MM.1S (cell line): ENCODE measurements at regions not wholly inside any gene's neighbourhood (a gene's known extent, or its start where the extent isn't known, plus 50 kb on each side); places are given as distances from the start of the nearest gene placed in this dataset.

ENCODE experiments used
- DNase-seq: peaks from one replicate; pipeline ENCODE4 v3.0.0-alpha.2; 2015
- H2AFZ ChIP-seq: fragments of 300-600 bp; sonication (generic); 2 replicates; pipeline ENCODE4 v1.6.0; 2016; ENCODE audit warnings: antibody characterized with exemption, low read length
- H3F3A ChIP-seq: fragments of 300-600 bp; sonication (generic); 2 replicates; pipeline ENCODE4 v1.6.1; 2016; ENCODE audit warnings: mild to moderate bottlenecking, antibody characterized with exemption, low read length, moderate library complexity, mixed read lengths; ENCODE audit not compliant: insufficient read depth
- H3K27ac ChIP-seq: fragments of 300-600 bp; sonication (generic); 2 replicates; pipeline ENCODE4 v1.5.1; 2016; ENCODE audit warnings: mild to moderate bottlenecking, low read length
- H3K27me3 ChIP-seq: fragments of 300-600 bp; sonication (generic); replicated peaks from 2 replicates; pipeline ENCODE4 v1.6.0; 2016; ENCODE audit warnings: low read length; ENCODE audit not compliant: insufficient read depth
- H3K36me3 ChIP-seq: fragments of 300-600 bp; sonication (generic); replicated peaks from 2 replicates; pipeline ENCODE4 v1.6.1; 2016; ENCODE audit warnings: mild to moderate bottlenecking, low read length, mixed read lengths; ENCODE audit not compliant: insufficient read depth
- H3K4me1 ChIP-seq: fragments of 300-600 bp; sonication (generic); 2 replicates; pipeline ENCODE4 v1.6.1; 2016; ENCODE audit warnings: low read length, mixed read lengths
- H3K4me2 ChIP-seq: fragments of 300-600 bp; sonication (generic); 2 replicates; pipeline ENCODE4 v1.6.0; 2016; ENCODE audit warnings: low read depth, low read length
- H3K4me3 ChIP-seq: fragments of 300-600 bp; sonication (generic); 2 replicates; pipeline ENCODE4 v1.5.1; 2016; ENCODE audit warnings: low read length, mixed read lengths
- H3K79me2 ChIP-seq: fragments of 300-600 bp; sonication (generic); 2 replicates; pipeline ENCODE4 v1.6.1; 2016; ENCODE audit warnings: mixed run types, low read length, mixed read lengths
- H3K9ac ChIP-seq: fragments of 300-600 bp; sonication (generic); 2 replicates; pipeline ENCODE4 v1.6.1; 2016; ENCODE audit warnings: low read length, mixed read lengths
- H3K9me2 ChIP-seq: fragments of 300-600 bp; sonication (generic); replicated peaks from 2 replicates; pipeline ENCODE4 v1.6.1; 2016; ENCODE audit warnings: mild to moderate bottlenecking, low read length, mixed read lengths; ENCODE audit not compliant: insufficient read depth
- H3K9me3 ChIP-seq: fragments of 300-600 bp; sonication (generic); replicated peaks from 2 replicates; pipeline ENCODE4 v1.6.1; 2016; ENCODE audit warnings: mild to moderate bottlenecking, low read length, mixed read lengths; ENCODE audit not compliant: insufficient read depth
- H4K20me1 ChIP-seq: fragments of 300-600 bp; sonication (generic); 2 replicates; pipeline ENCODE4 v1.6.1; 2016; ENCODE audit warnings: mild to moderate bottlenecking, low read length, moderate library complexity, mixed read lengths; ENCODE audit not compliant: insufficient read depth
- CTCF ChIP-seq: fragments of 300-600 bp; sonication (generic); IDR thresholded peaks from 2 replicates; pipeline ENCODE4 v1.5.1; 2016; ENCODE audit warnings: antibody characterized with exemption, low read length, mixed read lengths
- EZH2 ChIP-seq: fragments of 300-600 bp; sonication (generic); optimal IDR thresholded peaks from 2 replicates; pipeline ENCODE3; 2017; ENCODE audit warnings: low read depth, mild to moderate bottlenecking, antibody characterized with exemption, low read length, mixed read lengths
- EZH2phosphoT487 ChIP-seq: fragments of 300-600 bp; sonication (generic); IDR thresholded peaks from 2 replicates; pipeline ENCODE4 v1.6.1; 2018; ENCODE audit warnings: antibody characterized with exemption, low read length

- TF ChIP-seq CTCF (no peak), EZH2phosphoT487 (no peak), EZH2 (no peak)
- no peak overlapping the region for H3K4me3 ChIP-seq
- no peaks in the 10 kb centered on the region for H3K4me1 ChIP-seq
- no peak for DNase-seq
- H3K27ac ChIP-seq: no peak overlapping the region
- H3K9me3 ChIP-seq: no peaks in the 10 kb centered on the region
- no peaks in the 10 kb centered on the region for H4K20me1 ChIP-seq
- H3K9me2 ChIP-seq: no peaks in the 10 kb centered on the region
- no peak overlapping the region for H2AFZ ChIP-seq
- H3K9ac ChIP-seq: no peak overlapping the region
- no peak overlapping the region for H3K4me2 ChIP-seq
- no peaks in the 10 kb centered on the region for H3K79me2 ChIP-seq
- no peaks in the 10 kb centered on the region for H3K36me3 ChIP-seq
- H3F3A ChIP-seq: no peaks in the 10 kb centered on the region
- H3K27me3 ChIP-seq: no peaks in the 10 kb centered on the region
Observed at GRCh38 chr1:116835161-116835560, 74.6 kb upstream of the PTGFRN start.

- no peaks in the 10 kb centered on the region for H3K79me2 ChIP-seq
- DNase-seq: no peak
- no peak overlapping the region for H3K4me3 ChIP-seq
- no peak for TF ChIP-seq EZH2phosphoT487
- TF ChIP-seq CTCF: no peak
- TF ChIP-seq EZH2: no peak
- H4K20me1 ChIP-seq: no peaks in the 10 kb centered on the region
- no peaks in the 10 kb centered on the region for H3K27me3 ChIP-seq
- no peaks in the 10 kb centered on the region for H3K9me3 ChIP-seq
- no peaks in the 10 kb centered on the region for H3K36me3 ChIP-seq
- no peaks in the 10 kb centered on the region for H3K9me2 ChIP-seq
- no peak overlapping the region for H3K9ac ChIP-seq
- H2AFZ ChIP-seq: no peak overlapping the region
- no peak overlapping the region for H3K27ac ChIP-seq
- no peak overlapping the region for H3K4me2 ChIP-seq
- no peaks in the 10 kb centered on the region for H3F3A ChIP-seq
- no peaks in the 10 kb centered on the region for H3K4me1 ChIP-seq
Observed at GRCh38 chr1:116836099-116836498, 73.6 kb upstream of the PTGFRN start.

GRCh38 chr1:116841569-116842344 is 68.0 kb upstream of the PTGFRN start:
- H3K9ac ChIP-seq: no peak overlapping the region
- no peaks in the 10 kb centered on the region for H3K4me1 ChIP-seq
- no peaks in the 10 kb centered on the region for H3K79me2 ChIP-seq
- H3K36me3 ChIP-seq: no peaks in the 10 kb centered on the region
- H3K4me3 ChIP-seq: no peak overlapping the region
- no peaks in the 10 kb centered on the region for H3F3A ChIP-seq
- no peaks in the 10 kb centered on the region for H4K20me1 ChIP-seq
- no peaks in the 10 kb centered on the region for H3K27me3 ChIP-seq
- TF ChIP-seq EZH2 (no peak), CTCF (no peak), EZH2phosphoT487 (no peak)
- no peak overlapping the region for H3K27ac ChIP-seq
- no peak for DNase-seq
- no peaks in the 10 kb centered on the region for H3K9me2 ChIP-seq
- H3K4me2 ChIP-seq: no peak overlapping the region
- H2AFZ ChIP-seq: no peak overlapping the region
- H3K9me3 ChIP-seq: no peaks in the 10 kb centered on the region
